HG03045 (cell line): ENCODE measurements at regions not wholly inside any gene's neighbourhood (a gene's known extent, or its start where the extent isn't known, plus 50 kb on each side); places are given as distances from the start of the nearest gene placed in this dataset.

Experiments used
- ATAC-seq: cut with Tn5 transposase; IDR thresholded peaks from one replicate; pipeline ENCODE4 v1.9.1; 2021; ENCODE audit warnings: mild to moderate bottlenecking, moderate library complexity; ENCODE audit not compliant: unreplicated experiment

- no peak for ATAC-seq
Measured at GRCh38 chr11:95586155-95586554, 203.4 kb downstream of the FAM76B start.

DNA sequence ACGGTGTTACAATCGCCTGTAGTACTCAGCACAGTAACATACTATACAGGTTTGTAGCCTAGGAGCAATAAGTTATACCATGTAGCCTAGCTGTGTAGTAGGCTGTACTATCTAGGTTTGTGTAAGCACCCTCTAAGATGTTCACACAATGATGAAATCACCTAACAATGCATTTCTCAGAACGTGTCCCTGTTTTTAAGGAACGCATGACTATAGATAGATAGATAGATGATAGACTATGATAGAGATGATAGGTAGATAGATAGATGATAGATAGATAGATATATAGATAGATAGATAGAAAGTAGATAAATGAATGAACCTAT, 203.9 kb downstream of the FAM76B start:
- ATAC-seq, result no peak

DNA sequence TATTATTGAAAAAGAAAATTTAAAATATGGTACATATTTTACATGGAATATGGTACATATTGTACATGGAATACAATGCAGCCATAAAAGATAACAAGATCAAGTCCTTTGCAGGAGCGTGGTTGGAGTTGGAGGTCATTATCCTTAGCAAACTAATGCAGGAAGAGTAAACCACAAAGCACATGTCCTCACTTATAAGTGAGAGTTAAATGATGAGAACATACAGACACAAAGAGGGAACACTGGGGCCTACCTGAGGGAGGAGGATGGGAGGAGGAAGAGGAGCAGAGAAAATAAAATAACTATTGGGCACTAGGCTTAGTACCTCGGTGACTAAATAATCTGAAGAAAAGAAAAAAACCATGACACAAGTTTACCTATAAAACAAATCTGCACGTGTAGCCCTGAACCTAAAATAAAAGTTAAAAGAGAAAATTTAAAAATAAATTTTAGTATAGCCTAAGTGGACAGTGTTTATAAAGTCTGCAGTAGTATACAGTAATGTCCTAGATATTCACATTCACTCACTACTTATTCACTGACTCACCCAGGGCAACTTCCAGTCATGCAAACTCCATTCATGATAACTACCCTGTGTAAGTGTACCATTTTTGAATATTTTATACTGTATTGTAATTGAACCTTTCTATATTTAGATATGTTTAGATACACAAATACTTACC, 204.4 kb downstream of the FAM76B start:
- no peak for ATAC-seq

DNA sequence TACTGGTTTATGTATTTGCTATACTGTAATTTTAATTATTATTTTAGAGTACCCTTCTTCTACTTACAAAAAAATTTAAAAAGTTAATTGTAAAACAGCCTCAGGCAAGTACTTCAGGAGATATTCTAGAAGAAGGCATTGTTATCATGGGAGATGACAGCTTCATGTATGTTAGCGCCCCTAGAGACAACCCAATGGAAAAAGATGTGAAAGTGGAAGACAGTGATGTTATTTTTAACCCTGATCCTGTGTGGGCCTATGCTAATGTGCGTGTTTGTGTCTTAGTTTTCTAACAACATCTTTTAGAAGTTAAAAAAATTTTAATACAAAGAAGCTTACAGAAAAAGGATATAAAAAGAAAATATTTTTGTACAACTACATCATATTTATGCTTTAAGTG, 205.0 kb downstream of the FAM76B start:
- ATAC-seq, result no peak

DNA sequence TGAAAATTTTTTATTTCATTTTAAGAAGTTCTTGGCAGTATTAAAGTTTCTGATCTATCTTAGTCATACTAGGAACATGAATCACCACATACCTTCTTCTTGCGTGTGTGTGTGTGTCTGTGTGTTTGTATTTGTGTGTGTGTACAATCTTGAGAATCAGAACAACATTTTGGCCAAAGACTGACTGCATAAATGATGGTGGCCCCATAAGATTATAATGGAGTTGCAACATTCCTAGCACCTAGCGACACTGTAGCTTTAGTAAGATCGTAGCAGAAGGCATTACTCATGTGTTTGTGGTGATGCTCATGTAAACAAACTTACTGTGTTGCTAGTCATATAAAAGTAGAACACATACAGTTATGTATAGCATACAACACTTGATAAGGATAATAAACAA, 205.4 kb downstream of the FAM76B start:
- no peak for ATAC-seq

- no peak for ATAC-seq
Measured at GRCh38 chr11:95577716-95578460, 211.7 kb downstream of the FAM76B start.

DNA sequence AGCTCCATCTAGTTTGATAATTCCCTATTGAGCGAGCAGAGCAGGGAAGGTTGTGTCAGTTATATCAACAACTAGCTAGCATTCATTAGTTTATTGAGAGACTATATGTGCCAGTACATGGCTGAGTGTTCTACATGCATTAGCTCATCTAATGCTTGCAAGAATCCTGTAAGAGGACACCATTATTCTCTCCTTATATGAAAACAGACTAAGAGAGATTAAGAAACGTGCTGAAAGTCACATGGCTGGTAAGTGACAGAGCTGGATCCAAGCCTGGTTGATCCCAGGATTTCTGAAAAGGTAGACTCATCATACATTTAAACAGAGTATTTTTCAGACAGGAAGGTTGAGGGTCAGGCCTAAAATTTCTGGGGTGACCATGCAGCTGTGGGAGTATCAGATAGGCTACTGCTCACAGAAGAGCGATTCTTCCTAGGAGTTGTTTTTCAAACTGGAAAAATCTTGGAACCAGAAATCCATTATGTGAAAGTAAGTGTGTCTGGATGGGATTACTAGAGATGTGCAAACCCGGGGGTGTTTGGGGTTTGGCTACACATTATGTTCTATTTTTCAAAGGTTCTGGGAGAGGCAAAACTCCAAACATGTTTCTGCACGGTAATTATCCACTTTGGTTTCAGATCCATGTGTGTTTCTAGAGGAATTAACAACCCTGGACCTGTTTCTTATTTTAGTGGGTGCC, 213.3 kb downstream of the FAM76B start:
- no peak for ATAC-seq

DNA sequence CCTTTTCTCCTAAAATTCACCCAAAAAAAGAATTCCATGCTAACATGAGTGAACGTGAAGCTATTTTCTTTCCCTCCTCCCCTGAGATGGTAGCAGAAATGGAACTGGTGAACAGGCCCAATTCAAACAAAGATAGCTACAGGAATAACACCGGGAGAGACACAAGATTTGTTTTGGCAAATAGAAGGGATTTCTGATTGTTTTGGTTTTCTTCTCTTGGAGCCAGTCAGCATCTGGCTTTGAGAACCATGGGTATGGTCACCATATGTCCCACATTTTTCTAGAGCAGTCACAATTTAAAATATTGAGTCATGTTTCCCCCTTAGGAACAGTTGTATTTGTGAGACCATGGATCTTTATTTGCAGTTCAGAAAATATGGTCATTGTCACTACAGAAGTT, 214.1 kb downstream of the FAM76B start:
- ATAC-seq, result no peak

GRCh38 chr11:95571718-95572260, 217.8 kb downstream of the FAM76B start:
- no peak for ATAC-seq

- ATAC-seq, result no peak
Measured at GRCh38 chr11:95570845-95571244, 218.7 kb downstream of the FAM76B start.

DNA sequence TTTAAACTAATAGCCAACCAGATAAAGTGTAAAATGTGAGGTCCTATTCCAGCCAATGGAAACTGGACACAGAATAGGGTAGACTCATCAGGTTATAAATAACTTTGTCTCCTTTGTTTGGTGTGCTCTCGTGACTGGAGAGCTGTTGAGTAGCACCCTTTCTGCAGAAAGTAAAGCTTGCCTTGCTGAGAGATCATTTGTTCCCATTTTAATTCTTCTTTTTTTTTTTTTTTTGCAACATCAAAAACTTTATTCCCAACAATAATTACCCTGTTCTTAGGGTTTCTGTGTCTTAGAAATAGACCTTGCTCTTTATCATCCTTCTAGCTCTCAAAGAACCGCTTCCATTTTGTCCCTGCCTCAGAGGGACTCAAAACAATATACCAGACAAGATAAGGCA, 220.4 kb downstream of the FAM76B start:
- ATAC-seq, result no peak

- no peak for ATAC-seq
Measured at GRCh38 chr11:95568281-95568680, 221.3 kb downstream of the FAM76B start.

GRCh38 chr11:95567685-95568084, 221.9 kb downstream of the FAM76B start:
- no peak for ATAC-seq

GRCh38 chr11:95566211-95566610, 223.4 kb downstream of the FAM76B start:
- ATAC-seq, result no peak

GRCh38 chr11:95565724-95566141, 223.8 kb downstream of the FAM76B start:
- ATAC-seq, result no peak

DNA sequence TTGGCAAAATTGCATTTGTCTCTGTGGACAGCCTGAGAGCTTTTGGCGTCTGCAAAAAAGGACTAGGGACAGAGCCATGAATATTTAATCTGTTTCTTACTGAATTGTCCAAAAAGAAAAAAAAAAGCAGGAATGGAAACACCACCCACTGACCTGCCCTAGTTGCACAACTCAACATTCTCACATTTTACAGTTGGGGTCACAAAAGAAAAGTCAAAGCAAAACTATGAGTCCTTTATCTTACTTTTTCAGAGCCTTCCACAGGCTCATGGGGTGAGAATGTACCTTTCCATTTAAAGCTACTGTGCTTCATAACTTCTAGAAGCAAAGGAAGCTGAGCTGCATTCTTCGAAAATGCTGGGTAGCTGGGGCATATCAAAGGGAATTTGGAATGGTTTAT, 225.7 kb downstream of the FAM76B start:
- ATAC-seq, result no peak

GRCh38 chr11:95563173-95563572, 226.4 kb downstream of the FAM76B start:
- ATAC-seq, result no peak

DNA sequence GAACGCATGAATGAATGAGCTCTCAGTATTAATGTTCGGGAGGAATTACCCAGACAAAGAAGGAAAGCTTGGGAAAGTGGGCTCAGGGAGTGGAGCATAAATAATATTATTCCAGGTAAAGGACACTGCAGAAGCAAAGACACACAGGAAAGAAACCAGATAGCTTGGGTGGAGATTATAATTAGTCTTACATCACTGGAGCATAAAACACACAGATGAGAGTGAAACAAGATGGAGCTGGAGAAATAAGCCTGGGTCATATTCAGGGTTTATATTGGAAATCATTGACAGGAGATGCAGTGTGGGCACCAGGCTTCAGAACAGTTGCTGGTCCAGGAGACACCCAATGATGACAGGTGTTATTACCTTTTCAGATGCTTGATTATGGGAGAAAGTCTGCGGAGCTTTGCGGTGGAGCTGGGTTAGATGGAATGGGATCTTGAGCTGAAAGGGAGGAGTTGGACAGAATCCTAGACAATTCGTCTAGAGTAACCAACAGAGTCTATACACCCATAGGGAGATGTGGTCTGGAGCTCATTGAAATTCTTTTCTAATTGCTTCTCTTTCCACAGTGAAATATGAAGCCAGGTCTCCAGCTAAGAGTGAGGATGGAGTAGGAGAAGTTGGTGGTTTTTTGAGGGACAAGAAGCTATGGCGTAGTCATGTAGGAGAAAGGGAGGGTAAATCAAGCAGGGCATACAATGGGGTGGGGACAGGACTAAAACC, 227.2 kb downstream of the FAM76B start:
- ATAC-seq, result no peak

DNA sequence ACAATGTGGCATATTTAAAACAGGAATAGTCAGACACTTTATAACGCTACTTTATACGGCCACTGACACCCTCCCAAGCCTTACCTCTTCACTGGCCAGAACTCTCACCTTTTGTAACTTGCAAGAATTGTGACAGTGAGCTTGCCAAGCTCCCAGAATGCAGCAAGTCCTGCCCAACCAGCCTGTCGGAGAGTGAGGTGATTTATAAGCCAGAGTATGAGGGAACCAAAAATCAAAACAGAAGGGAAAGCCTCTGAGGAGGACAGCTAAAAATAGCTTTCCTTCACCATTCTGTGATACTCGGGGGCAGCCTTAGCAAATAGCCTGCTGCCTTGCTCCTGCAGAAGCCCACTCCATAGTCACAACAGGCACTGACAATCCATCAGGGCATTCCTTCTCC, 229.7 kb downstream of the FAM76B start:
- ATAC-seq, result no peak

DNA sequence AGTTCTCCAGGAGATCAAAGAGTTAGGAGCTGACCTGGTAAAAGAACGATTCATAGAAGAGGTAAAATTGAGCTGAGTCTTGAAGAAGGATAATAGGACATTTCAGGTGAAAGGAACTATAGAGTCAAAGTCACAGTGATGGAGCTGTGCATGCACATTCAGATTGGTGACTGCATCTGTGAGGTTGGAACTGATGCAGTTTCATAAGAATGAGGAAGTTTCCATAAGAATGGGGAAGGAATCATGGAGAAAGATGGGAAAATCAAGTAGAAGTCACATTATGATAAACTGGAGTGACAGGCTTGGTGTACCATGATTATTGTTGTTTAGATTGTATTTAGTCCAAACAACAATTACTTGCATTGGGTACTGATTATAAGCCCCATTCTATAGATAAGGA, 232.2 kb downstream of the FAM76B start:
- ATAC-seq, result no peak
